GM19463 (cell line): ENCODE measurements at regions not wholly inside any gene's neighbourhood (a gene's known extent, or its start where the extent isn't known, plus 50 kb on each side); places are given as distances from the start of the nearest gene placed in this dataset.
"Not testable (repeated sequence)": the region's sequence is repeated elsewhere in the genome, so short reads cannot be mapped to it uniquely, and the experiment has no call there.

Experiments
- ATAC-seq: cut with Tn5 transposase; IDR thresholded peaks from one replicate; pipeline ENCODE4 v1.9.1; 2021; ENCODE audit warnings: mild to moderate bottlenecking, moderate library complexity; ENCODE audit not compliant: unreplicated experiment

- no peak for ATAC-seq
Observed at GRCh38 chr10:30765022-30765615, 135.6 kb upstream of the LYZL2 start.

- ATAC-seq, result no peak
Observed at GRCh38 chr10:30763918-30764317, 134.4 kb upstream of the LYZL2 start.

GRCh38 chr10:30762620-30763019, 133.1 kb upstream of the LYZL2 start:
- no peak for ATAC-seq

GRCh38 chr10:30759423-30759822, 129.9 kb upstream of the LYZL2 start:
- ATAC-seq, result no peak

GRCh38 chr10:30758338-30758737, 128.8 kb upstream of the LYZL2 start:
- no peak for ATAC-seq

- ATAC-seq, result no peak
Observed at GRCh38 chr10:30756896-30757295, 127.3 kb upstream of the LYZL2 start.

GRCh38 chr10:30756151-30756550, 126.6 kb upstream of the LYZL2 start:
- no peak for ATAC-seq

- no peak for ATAC-seq
Observed at GRCh38 chr10:30755441-30755953, 125.9 kb upstream of the LYZL2 start.

GRCh38 chr10:30752481-30752881, 122.9 kb upstream of the LYZL2 start:
- ATAC-seq, result no peak

- ATAC-seq, result no peak
Observed at GRCh38 chr10:30751678-30752331, 122.3 kb upstream of the LYZL2 start.

- ATAC-seq, result peak; percentile 49
Observed at GRCh38 chr10:30750971-30751677, 121.6 kb upstream of the LYZL2 start.

GRCh38 chr10:30749385-30749784, 119.8 kb upstream of the LYZL2 start:
- ATAC-seq, result no peak

GRCh38 chr10:30748152-30748973, 118.8 kb upstream of the LYZL2 start:
- no peak for ATAC-seq

GRCh38 chr10:30747633-30748032, 118.1 kb upstream of the LYZL2 start:
- no peak for ATAC-seq

GRCh38 chr10:30745953-30746352, 116.4 kb upstream of the LYZL2 start:
- no peak for ATAC-seq

GRCh38 chr10:30744106-30744505, 114.6 kb upstream of the LYZL2 start:
- ATAC-seq, result no peak

- no peak for ATAC-seq
Observed at GRCh38 chr10:30743586-30743985, 114.0 kb upstream of the LYZL2 start.

- ATAC-seq, result peak; percentile 91
Observed at GRCh38 chr10:30742471-30742870, 112.9 kb upstream of the LYZL2 start.

- ATAC-seq, result not testable (repeated sequence)
Observed at GRCh38 chr10:30740774-30741173, 111.2 kb upstream of the LYZL2 start.

GRCh38 chr10:30738416-30738815, 108.9 kb upstream of the LYZL2 start:
- ATAC-seq, result no peak

GRCh38 chr10:30737931-30738391, 108.4 kb upstream of the LYZL2 start:
- no peak for ATAC-seq
